SKM-1 treated with dmso at 0.1 percent for 144 hours (cell line): ENCODE measurements at regions not wholly inside any gene's neighbourhood (a gene's known extent, or its start where the extent isn't known, plus 50 kb on each side); places are given as distances from the start of the nearest gene placed in this dataset.
"Not testable (repeated sequence)": the region's sequence is repeated elsewhere in the genome, so short reads cannot be mapped to it uniquely, and the experiment has no call there.

Source experiments
- DNase-seq: peaks from one replicate; lab custom pipeline; 2025; ENCODE audit not compliant: unreplicated experiment; lab: John Stamatoyannopoulos, UW

- DNase-seq, result no peak
These were observed 371.9 kb downstream of the RAD51AP2 start for GRCh38 chr2:17146358-17146757.

DNA sequence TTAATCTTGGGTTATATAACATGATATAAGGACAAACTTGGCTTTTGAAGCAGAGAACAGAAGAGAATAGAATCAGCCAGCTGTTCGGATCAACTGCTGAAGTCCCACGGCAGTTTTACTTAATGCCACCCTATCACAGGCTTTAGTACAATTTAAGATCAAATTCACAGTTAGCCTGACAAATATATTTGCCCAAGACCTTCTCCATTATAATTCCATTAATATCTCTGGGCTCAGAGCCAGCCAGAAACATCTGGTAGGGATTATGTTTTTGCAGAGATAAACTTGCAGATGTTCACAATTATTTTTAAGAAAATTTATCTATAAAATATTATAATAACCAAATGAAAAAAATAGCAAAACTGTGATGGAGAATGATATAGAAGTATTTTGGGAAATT is 381.4 kb downstream of the RAD51AP2 start:
- DNase-seq, result no peak

DNA sequence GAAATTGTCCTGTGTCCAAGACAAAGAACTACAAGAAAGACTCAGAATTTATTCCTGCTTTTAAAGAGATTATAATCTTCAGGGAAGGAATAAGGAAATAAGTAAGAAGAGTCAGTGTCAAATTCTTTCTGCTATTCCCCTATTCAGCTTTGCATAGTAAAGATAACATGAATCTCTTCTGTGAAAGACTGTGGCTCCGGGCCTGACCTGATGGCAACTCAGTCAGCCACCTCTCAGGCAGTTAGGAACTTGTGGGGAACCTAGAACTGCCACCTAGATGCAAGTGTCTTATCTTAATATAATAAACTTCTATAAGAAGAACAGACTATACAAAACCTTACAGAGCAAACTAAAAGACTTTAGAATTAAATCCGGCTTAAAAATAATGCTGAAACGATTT is 382.0 kb downstream of the RAD51AP2 start:
- no peak for DNase-seq

DNA sequence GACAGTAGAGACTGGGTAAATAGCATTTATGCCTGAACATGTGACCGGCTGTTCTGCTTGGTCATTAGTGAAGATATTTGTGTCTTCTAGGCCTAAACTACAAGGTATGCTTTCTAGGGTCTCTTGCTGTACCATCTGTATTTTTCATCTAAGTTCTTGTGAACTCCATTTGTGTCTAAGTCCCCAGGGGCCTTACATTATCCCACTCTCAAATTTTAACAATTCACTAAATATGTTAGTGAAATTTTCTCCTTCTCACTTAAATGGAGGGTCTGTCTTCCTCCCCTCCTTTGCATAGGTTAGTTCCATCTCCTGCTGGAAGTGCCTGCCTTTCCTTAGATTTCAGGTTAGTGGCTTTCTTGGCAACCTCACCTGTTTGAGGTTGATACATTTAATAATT is 382.6 kb downstream of the RAD51AP2 start:
- DNase-seq, result no peak

- no peak for DNase-seq
These were observed 385.1 kb downstream of the RAD51AP2 start for GRCh38 chr2:17133052-17133671.

- DNase-seq, result not testable (repeated sequence)
These were observed 387.6 kb downstream of the RAD51AP2 start for GRCh38 chr2:17130627-17131026.

DNA sequence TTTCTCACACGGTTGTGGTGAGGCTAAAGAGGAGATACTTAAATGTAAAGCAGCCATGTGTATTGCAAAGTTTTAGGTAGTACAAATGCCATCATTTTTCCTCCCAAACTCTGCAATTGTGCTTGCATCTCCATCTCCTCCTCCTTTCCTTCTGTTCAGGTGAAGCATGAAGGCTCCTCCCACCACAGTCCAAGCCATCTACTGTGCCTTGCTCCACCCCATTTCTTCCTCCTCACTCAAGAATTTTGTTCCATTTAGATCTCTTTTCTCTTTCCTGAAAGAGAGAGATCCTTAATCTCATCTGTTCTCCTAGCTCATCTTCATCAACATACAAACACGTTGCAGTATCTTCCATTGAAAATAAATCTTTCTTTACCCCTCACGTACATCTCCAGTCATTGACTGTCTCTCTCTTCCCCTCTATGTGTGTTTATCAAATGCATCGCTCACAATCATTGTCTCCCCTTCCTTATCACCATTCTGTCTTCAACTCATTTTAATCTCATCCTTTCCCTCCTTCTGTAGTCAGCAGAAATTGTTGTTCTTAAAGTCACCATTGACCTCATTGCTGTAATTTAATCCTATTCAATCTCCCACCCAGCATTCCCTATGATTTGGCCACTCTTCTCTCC is 392.1 kb downstream of the RAD51AP2 start:
- DNase-seq, result no peak

DNA sequence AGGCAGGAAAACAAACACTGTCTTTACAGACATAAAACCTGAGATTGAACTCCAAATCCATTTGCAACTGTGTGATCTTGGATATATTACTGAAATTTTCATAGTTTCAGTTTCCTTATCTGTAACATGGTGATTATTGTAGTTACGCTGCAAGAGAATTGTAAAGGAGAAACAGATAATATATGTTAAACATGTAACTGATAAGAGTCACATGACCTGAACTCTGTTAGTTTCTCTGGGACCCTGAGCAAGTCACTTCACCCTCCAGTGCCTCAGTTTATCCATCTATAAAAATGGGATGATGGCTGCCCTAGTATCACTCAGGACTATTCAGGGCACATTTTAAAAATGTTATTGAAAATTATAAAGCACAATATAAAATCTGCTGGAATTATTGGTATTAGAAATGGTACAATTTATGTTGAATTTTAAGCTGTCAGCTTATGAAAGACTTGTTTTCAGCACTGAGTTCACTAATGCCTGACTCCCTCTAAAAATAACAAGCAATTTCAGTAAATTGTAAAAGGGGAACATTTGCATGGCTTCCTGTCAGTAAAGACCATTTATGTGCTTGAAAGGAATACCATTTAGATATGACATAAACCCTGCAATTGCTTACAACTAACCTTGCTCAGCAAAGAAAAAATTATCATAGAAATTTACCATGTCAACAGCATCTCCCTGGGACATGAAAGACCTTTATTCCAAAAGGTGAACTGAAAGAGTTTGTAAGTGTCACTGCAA is 393.5 kb downstream of the RAD51AP2 start:
- DNase-seq, result no peak

DNA sequence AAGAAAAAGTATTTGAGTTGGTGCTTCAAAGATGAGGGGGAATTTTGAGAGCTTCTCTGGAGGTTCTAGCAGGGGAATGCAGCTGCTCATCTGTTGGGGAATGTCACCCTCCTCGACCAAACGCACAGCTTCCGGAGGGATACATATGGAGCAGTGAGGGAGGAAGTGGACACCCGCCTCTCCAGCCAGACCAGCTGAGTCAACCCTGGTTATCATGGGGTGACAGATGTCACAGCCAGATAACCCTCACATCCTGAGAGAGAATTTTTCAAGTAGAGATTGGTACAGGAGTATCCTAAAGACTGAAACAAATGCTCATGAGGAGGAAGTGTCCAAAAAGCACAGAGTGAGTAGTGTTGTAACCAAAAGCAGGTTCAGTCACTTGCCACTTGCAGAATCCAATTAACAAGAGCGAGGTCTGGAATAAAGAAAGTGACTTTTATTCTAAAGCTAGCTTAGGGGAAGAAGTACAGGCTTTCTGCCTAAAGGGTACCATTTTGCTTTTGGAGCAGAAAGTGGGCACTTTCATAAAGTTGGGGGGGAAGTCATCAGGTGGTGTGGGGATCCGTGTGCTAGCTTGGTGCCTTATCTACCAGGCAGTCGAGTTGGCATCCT is 395.2 kb downstream of the RAD51AP2 start:
- DNase-seq, result no peak

- DNase-seq, result no peak
These were observed 402.8 kb downstream of the RAD51AP2 start for GRCh38 chr2:17115466-17115865.

- DNase-seq, result no peak
These were observed 403.2 kb downstream of the RAD51AP2 start for GRCh38 chr2:17115042-17115441.

DNA sequence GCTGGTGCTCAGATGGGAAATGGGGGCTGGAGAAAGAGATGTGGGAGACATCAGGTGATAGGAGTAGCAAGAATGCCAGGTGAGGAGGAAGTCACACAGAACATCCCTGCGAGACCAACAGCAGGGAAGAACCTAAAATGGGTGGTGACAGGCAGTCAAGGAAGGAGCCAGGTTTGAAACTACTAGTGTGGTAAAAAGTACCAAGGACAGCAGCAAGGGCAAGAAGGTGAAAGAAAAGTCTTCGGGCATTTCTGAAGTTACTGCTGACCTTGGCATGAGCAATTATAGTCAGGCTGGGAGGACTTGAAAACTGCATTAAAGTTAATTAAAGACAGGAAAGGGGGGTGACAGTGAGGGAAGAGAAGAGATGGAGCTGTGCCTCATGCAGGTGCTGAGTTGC is 410.4 kb downstream of the RAD51AP2 start:
- DNase-seq, result no peak

GRCh38 chr2:17107151-17107550 is 411.1 kb downstream of the RAD51AP2 start:
- no peak for DNase-seq

- DNase-seq, result no peak
These were observed 411.8 kb downstream of the RAD51AP2 start for GRCh38 chr2:17106418-17106817.

GRCh38 chr2:17104454-17104853 is 413.8 kb downstream of the RAD51AP2 start:
- DNase-seq, result no peak

DNA sequence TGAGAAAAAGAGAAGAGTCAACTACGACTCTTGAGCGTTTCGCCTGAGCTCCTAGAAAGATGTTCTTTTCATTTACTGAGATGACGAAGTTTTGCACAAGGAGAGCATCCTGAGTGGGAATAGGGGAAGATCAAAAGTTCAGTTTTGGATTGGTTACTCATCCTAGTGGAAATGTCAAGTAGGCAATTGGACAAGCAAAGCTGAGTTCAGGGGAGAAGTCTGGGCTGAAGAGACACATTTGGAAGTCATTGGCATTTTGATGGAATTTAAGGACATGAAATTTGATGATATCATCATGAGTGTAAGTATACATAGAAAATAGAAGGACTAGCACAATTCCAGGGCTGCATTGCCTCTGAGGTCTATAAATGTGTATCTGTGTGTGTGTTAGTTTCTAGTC is 416.6 kb downstream of the RAD51AP2 start:
- DNase-seq, result no peak

GRCh38 chr2:17101091-17101490 is 417.1 kb downstream of the RAD51AP2 start:
- no peak for DNase-seq

GRCh38 chr2:17095340-17095739 is 422.9 kb downstream of the RAD51AP2 start:
- no peak for DNase-seq

- no peak for DNase-seq
These were observed 424.5 kb downstream of the RAD51AP2 start for GRCh38 chr2:17093712-17094111.

- DNase-seq, result no peak
These were observed 421.4 kb upstream of the CYRIA start for GRCh38 chr2:17086990-17087389.

DNA sequence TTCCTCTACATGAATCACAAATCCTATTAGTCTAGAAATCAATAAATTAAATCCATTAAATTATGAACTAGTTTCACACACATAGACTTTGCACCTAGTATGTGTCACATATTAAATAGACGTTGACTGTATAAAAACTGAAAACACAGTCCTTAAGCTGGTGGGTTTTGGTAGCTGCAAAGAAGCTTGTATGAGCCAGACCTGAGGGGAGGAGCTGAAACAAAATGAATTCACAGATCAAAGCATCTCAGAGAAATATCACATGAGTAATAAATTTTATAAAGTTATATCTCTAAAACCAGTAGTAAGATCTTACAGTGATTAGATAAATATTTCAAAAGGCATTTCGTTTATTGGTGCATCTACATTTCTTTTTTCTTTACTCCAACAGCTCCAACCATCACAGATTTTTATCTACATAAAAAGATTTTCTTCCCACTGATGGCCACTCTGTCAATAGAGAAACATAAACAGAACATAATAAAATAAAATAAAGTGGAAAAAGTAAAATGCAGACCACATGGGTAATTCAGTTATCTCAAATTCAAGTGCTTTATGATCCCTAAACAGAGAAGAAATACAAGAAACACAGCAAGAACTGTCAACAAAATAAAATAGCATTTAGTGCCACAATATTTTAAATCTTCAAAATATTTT is 420.0 kb upstream of the CYRIA start:
- no peak for DNase-seq
